HUES6 (cell line): ENCODE measurements at regions not wholly inside any gene's neighbourhood (a gene's known extent, or its start where the extent isn't known, plus 50 kb on each side); places are given as distances from the start of the nearest gene placed in this dataset.

Source experiments
- H3K27ac ChIP-seq: 2 replicates; pipeline ENCODE4 v1.7.0; 2013; ENCODE audit warnings: low read depth, mild to moderate bottlenecking, low read length, inconsistent platforms
- H3K27me3 ChIP-seq: 2 replicates; pipeline ENCODE4 v1.6.1; 2013; ENCODE audit warnings: low read length; ENCODE audit not compliant: control insufficient read depth, insufficient read depth
- H3K36me3 ChIP-seq: 2 replicates; pipeline ENCODE4 v1.6.1; 2013; ENCODE audit warnings: low read length; ENCODE audit not compliant: control insufficient read depth, insufficient read depth
- H3K4me1 ChIP-seq: 2 replicates; pipeline ENCODE4 v1.6.1; 2013; ENCODE audit warnings: low read length; ENCODE audit not compliant: control insufficient read depth, insufficient read depth
- H3K4me3 ChIP-seq: 2 replicates; pipeline ENCODE4 v1.5.1; 2013; ENCODE audit warnings: low read depth, low read length
- H3K9ac ChIP-seq: one replicate; pipeline ENCODE4 v1.6.1; 2013; ENCODE audit warnings: mild to moderate bottlenecking, low read length
- H3K9me3 ChIP-seq: 2 replicates; pipeline ENCODE4 v1.6.1; 2013; ENCODE audit warnings: low read depth, low read length; ENCODE audit not compliant: control insufficient read depth, insufficient read depth

- 0 out of 2 replicates have a peak, but pooled peaks cover 4% of the 10 kb centered on the region for H3K9me3 ChIP-seq
- no peaks in the 10 kb centered on the region for H3K27me3 ChIP-seq
- H3K9ac ChIP-seq: no peak overlapping the region
- no peak overlapping the region for H3K4me3 ChIP-seq
- H3K27ac ChIP-seq: no peak overlapping the region
- H3K36me3 ChIP-seq: no peaks in the 10 kb centered on the region
- H3K4me1 ChIP-seq: 0 out of 2 replicates have a peak, but pooled peaks cover 4% of the 10 kb centered on the region
Observed at GRCh38 chr13:111037927-111038326, 77.2 kb upstream of the ARHGEF7 start.

- 0 out of 2 replicates have a peak, but pooled peaks cover 4% of the 10 kb centered on the region for H3K9me3 ChIP-seq
- no peak overlapping the region for H3K27ac ChIP-seq
- no peak overlapping the region for H3K9ac ChIP-seq
- 0 out of 2 replicates have a peak, but pooled peaks cover 4% of the 10 kb centered on the region for H3K4me1 ChIP-seq
- H3K27me3 ChIP-seq: no peaks in the 10 kb centered on the region
- no peaks in the 10 kb centered on the region for H3K36me3 ChIP-seq
- no peak overlapping the region for H3K4me3 ChIP-seq
Observed at GRCh38 chr13:111036665-111037064, 78.4 kb upstream of the ARHGEF7 start.

GRCh38 chr13:111035861-111036260 lies 79.2 kb upstream of the ARHGEF7 start:
- H3K9me3 ChIP-seq: 0 out of 2 replicates have a peak, but pooled peaks cover 4% of the 10 kb centered on the region
- no peaks in the 10 kb centered on the region for H3K36me3 ChIP-seq
- 0 out of 2 replicates have a peak, but pooled peaks cover 4% of the 10 kb centered on the region for H3K4me1 ChIP-seq
- no peak overlapping the region for H3K4me3 ChIP-seq
- H3K27ac ChIP-seq: no peak overlapping the region
- H3K27me3 ChIP-seq: no peaks in the 10 kb centered on the region
- no peak overlapping the region for H3K9ac ChIP-seq

GRCh38 chr13:111034811-111035210 lies 80.3 kb upstream of the ARHGEF7 start:
- no peak overlapping the region for H3K4me3 ChIP-seq
- no peak overlapping the region for H3K9ac ChIP-seq
- 0 out of 2 replicates have a peak, but pooled peaks cover 4% of the 10 kb centered on the region for H3K4me1 ChIP-seq
- H3K36me3 ChIP-seq: no peaks in the 10 kb centered on the region
- H3K27me3 ChIP-seq: no peaks in the 10 kb centered on the region
- no peak overlapping the region for H3K27ac ChIP-seq
- H3K9me3 ChIP-seq: 0 out of 2 replicates have a peak, but pooled peaks cover 1% of the 10 kb centered on the region

- H3K27me3 ChIP-seq: no peaks in the 10 kb centered on the region
- no peak overlapping the region for H3K27ac ChIP-seq
- H3K4me1 ChIP-seq: 0 out of 2 replicates have a peak, but pooled peaks cover 4% of the 10 kb centered on the region
Observed at GRCh38 chr13:111033172-111034130, 81.7 kb upstream of the ARHGEF7 start.

GRCh38 chr13:111031531-111031961 lies 83.6 kb upstream of the ARHGEF7 start:
- H3K9ac ChIP-seq: no peak overlapping the region
- no peaks in the 10 kb centered on the region for H3K9me3 ChIP-seq
- H3K4me1 ChIP-seq: no peaks in the 10 kb centered on the region
- H3K27me3 ChIP-seq: no peaks in the 10 kb centered on the region
- H3K4me3 ChIP-seq: no peak overlapping the region
- H3K36me3 ChIP-seq: no peaks in the 10 kb centered on the region
- H3K27ac ChIP-seq: no peak overlapping the region

More at GRCh38 chr13:111033172-111034130, 81.7 kb upstream of the ARHGEF7 start:
- Histone ChIP-seq H3K36me3 (no peaks in the 10 kb centered on the region), H3K9ac (no peak overlapping the region), H3K9me3 (no peaks in the 10 kb centered on the region), H3K4me3 (no peak overlapping the region)

GRCh38 chr13:111029957-111030609 lies 85.0 kb upstream of the ARHGEF7 start:
- Histone ChIP-seq H3K4me3 (no peak overlapping the region), H3K27ac (no peak overlapping the region), H3K9ac (no peak overlapping the region), H3K4me1 (no peaks in the 10 kb centered on the region), H3K9me3 (no peaks in the 10 kb centered on the region), H3K36me3 (no peaks in the 10 kb centered on the region), H3K27me3 (no peaks in the 10 kb centered on the region)

GRCh38 chr13:111027458-111028439 lies 87.4 kb upstream of the ARHGEF7 start:
- Histone ChIP-seq H3K9me3 (no peaks in the 10 kb centered on the region), H3K27ac (no peak overlapping the region), H3K4me3 (no peak overlapping the region), H3K36me3 (no peaks in the 10 kb centered on the region), H3K4me1 (no peaks in the 10 kb centered on the region), H3K9ac (no peak overlapping the region), H3K27me3 (no peaks in the 10 kb centered on the region)

GRCh38 chr13:111025310-111025709 lies 89.8 kb upstream of the ARHGEF7 start:
- H3K27me3 ChIP-seq: no peaks in the 10 kb centered on the region
- no peaks in the 10 kb centered on the region for H3K36me3 ChIP-seq
- H3K9me3 ChIP-seq: peaks cover 22% of the 10 kb centered on the region
- H3K4me1 ChIP-seq: no peaks in the 10 kb centered on the region
- H3K9ac ChIP-seq: no peak overlapping the region
- no peak overlapping the region for H3K4me3 ChIP-seq
- no peak overlapping the region for H3K27ac ChIP-seq

GRCh38 chr13:111022886-111023285 lies 92.2 kb upstream of the ARHGEF7 start:
- Histone ChIP-seq H3K36me3 (no peaks in the 10 kb centered on the region), H3K27me3 (no peaks in the 10 kb centered on the region), H3K9ac (no peak overlapping the region), H3K9me3 (peaks cover 27% of the 10 kb centered on the region), H3K4me1 (no peaks in the 10 kb centered on the region), H3K27ac (no peak overlapping the region), H3K4me3 (no peak overlapping the region)
